ENCODE measurements at regions not wholly inside any gene's neighbourhood (a gene's known extent, or its start where the extent isn't known, plus 50 kb on each side); places are given as distances from the start of the nearest gene placed in this dataset.
"Not testable (repeated sequence)": the region's sequence is repeated elsewhere in the genome, so short reads cannot be mapped to it uniquely, and the experiment has no call there.

DNA sequence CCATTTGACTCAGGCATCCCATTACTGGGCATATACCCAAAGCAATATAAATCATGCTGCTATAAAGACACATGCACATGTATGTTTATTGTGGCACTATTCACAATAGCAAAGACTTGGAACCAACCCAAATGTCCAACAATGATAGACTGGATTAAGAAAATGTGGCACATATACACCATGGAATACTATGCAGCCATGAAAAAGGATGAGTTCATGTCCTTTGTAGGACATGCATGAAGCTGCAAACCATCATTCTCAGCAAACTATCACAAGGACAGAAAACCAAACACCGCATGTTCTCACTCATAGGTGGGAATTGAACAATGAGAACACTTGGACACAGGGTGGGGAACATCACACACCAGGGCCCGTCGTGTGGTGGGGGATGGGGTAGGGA, 545.0 kb downstream of the ZIC3 start:
- H3K27me3 ChIP-seq (replicated peaks in 1 of 4; ENCODE audit: control insufficient read depth in 3 of 4, extremely low read depth in 1 of 4, insufficient read depth in 3 of 4, low read length in 3 of 4); DNase-seq (ENCODE audit: low read depth in 1 of 2, low spot score in 2 of 2); H2BK12ac ChIP-seq (ENCODE audit: low read depth, low read length); H3K79me2 ChIP-seq (ENCODE audit: control insufficient read depth in 1 of 2, insufficient read depth in 2 of 2, low read length in 2 of 2); H2BK15ac ChIP-seq (ENCODE audit: low read length); H3K14ac ChIP-seq (ENCODE audit: insufficient read length); H3K9ac ChIP-seq (replicated peaks in 1 of 4; ENCODE audit: extremely low read depth in 1 of 4, low read depth in 3 of 4, low read length in 3 of 4); H3K23me2 ChIP-seq (ENCODE audit: low read depth, low read length); H2BK120ac ChIP-seq (replicated peaks; ENCODE audit: low read depth, low read length); FAIRE-seq; H4K20me1 ChIP-seq (replicated peaks in 1 of 2; ENCODE audit: control insufficient read depth in 1 of 2, insufficient read depth in 2 of 2, low read length in 2 of 2); H3K56ac ChIP-seq (replicated peaks; ENCODE audit: insufficient read length, low read depth, low read length); H3K4ac ChIP-seq (replicated peaks; ENCODE audit: insufficient read length, low read depth, low read length); H3K4me3 ChIP-seq (ENCODE audit: extremely low read depth in 1 of 4, insufficient read depth in 2 of 4, low read depth in 3 of 4, low read length in 4 of 4); H4K8ac ChIP-seq (ENCODE audit: extremely low read depth, insufficient read depth, low read length); H4K91ac ChIP-seq (replicated peaks; ENCODE audit: insufficient read length, low read length); H3K9me3 ChIP-seq (ENCODE audit: insufficient read depth in 2 of 2, low read depth in 1 of 2, low read length in 1 of 2); H3K23ac ChIP-seq (ENCODE audit: insufficient read length); H2BK5ac ChIP-seq (ENCODE audit: low read depth, low read length); H2AFZ ChIP-seq (ENCODE audit: low read length); H3K18ac ChIP-seq (ENCODE audit: extremely low read depth, low read length); CTCF ChIA-PET (ENCODE audit: partially characterized antibody); H3K27ac ChIP-seq (ENCODE audit: low read depth, low read length); H2BK20ac ChIP-seq (ENCODE audit: low read length); H4K5ac ChIP-seq (ENCODE audit: insufficient read length, low read depth, low read length); H3K79me1 ChIP-seq (ENCODE audit: low read depth, low read length); H2AK5ac ChIP-seq (ENCODE audit: low read depth, low read length); POLR2A ChIA-PET (ENCODE audit: partially characterized antibody); H3K36me3 ChIP-seq (ENCODE audit: control insufficient read depth in 2 of 4, insufficient read depth in 4 of 4, low read length in 3 of 4); H3K4me1 ChIP-seq (replicated peaks in 1 of 4; ENCODE audit: control insufficient read depth in 3 of 4, insufficient read depth in 4 of 4, low read length in 3 of 4); H3K4me2 ChIP-seq (ENCODE audit: insufficient read depth in 1 of 2, low read depth in 2 of 2, low read length in 2 of 2): not testable (repeated sequence)
- 100% methylated on average over 3 of the region's 3 CpGs; no CpG with 5 or more reads in 1 of the 2 experiments for WGBS, 2 experiments (ENCODE audit: extremely low coverage in 1 of 2, insufficient coverage in 1 of 2, insufficient read length in 1 of 2, insufficient replicate concordance in 2 of 2, low coverage in 1 of 2, low lambda C conversion rate in 2 of 2, missing lambda C conversion rate in 1 of 2)
